GM23338 (cell line): ENCODE measurements at regions not wholly inside any gene's neighbourhood (a gene's known extent, or its start where the extent isn't known, plus 50 kb on each side); places are given as distances from the start of the nearest gene placed in this dataset.

Experiments used
- ATAC-seq: fragments of 200-7000 bp; cut with Tn5 transposase; 3 replicates; pipeline ENCODE4 v1.9.1; 2020
- DNase-seq: peaks from one replicate; pipeline ENCODE4 v3.0.0-alpha.2; 2015; ENCODE audit warnings: low spot score
- H2AFZ ChIP-seq: fragments of 200-600 bp; sonication (generic); 2 replicates; pipeline ENCODE4 v1.8.0; 2016; ENCODE audit warnings: antibody characterized with exemption, mild to moderate bottlenecking, moderate library complexity
- H3F3A ChIP-seq: fragments of 200-600 bp; sonication (generic); replicated peaks from 2 replicates; pipeline ENCODE4 v1.8.0; 2017; ENCODE audit warnings: antibody characterized with exemption, mixed run types, low read depth
- H3K27ac ChIP-seq: fragments of 200-600 bp; sonication (generic); 2 replicates; pipeline ENCODE4 v1.6.1; 2016; ENCODE audit warnings: low read depth
- H3K27me3 ChIP-seq: fragments of 200-600 bp; sonication (generic); 2 replicates; pipeline ENCODE4 v1.8.0; 2016; ENCODE audit warnings: mild to moderate bottlenecking, mixed run types, moderate library complexity; ENCODE audit not compliant: insufficient read depth
- H3K36me3 ChIP-seq: fragments of 200-600 bp; sonication (generic); 2 replicates; pipeline ENCODE4 v1.8.0; 2016; ENCODE audit warnings: mild to moderate bottlenecking; ENCODE audit not compliant: insufficient read depth
- H3K4me1 ChIP-seq: fragments of 200-600 bp; sonication (generic); 2 replicates; pipeline ENCODE4 v1.8.0; 2016; ENCODE audit warnings: mild to moderate bottlenecking, moderate library complexity; ENCODE audit not compliant: insufficient read depth
- H3K4me2 ChIP-seq: fragments of 200-600 bp; sonication (generic); 2 replicates; pipeline ENCODE4 v1.7.1; 2017; ENCODE audit warnings: mixed run types
- H3K4me3 ChIP-seq: fragments of 200-600 bp; sonication (generic); 2 replicates; pipeline ENCODE4 v1.6.1; 2016; ENCODE audit warnings: mixed run types
- H3K79me2 ChIP-seq: fragments of 200-600 bp; sonication (generic); replicated peaks from 2 replicates; pipeline ENCODE4 v1.8.0; 2017; ENCODE audit warnings: mild to moderate bottlenecking; ENCODE audit not compliant: insufficient read depth
- H3K9me2 ChIP-seq: fragments of 200-600 bp; sonication (generic); 2 replicates; pipeline ENCODE4 v1.8.0; 2017; ENCODE audit not compliant: insufficient read depth
- H4K20me1 ChIP-seq: fragments of 200-600 bp; sonication (generic); replicated peaks from 2 replicates; pipeline ENCODE4 v1.8.0; 2017; ENCODE audit warnings: mild to moderate bottlenecking; ENCODE audit not compliant: insufficient read depth
- H3K27ac Mint-ChIP-seq: 2 replicates; pipeline ENCODE4 v1.8.0; 2020; ENCODE audit warnings: inconsistent platforms, mild to moderate bottlenecking, moderate library complexity, mixed read lengths
- H3K27me3 Mint-ChIP-seq: 3 replicates; pipeline ENCODE4 v1.8.0; 2022; ENCODE audit warnings: low read depth, mild to moderate bottlenecking, moderate library complexity, mixed read lengths, inconsistent platforms; ENCODE audit not compliant: insufficient read depth, poor library complexity
- H3K36me3 Mint-ChIP-seq: 3 replicates; pipeline ENCODE4 v1.8.0; 2021; ENCODE audit warnings: low read depth, mild to moderate bottlenecking, inconsistent platforms, moderate library complexity, mixed read lengths
- H3K4me1 Mint-ChIP-seq: 3 replicates; pipeline ENCODE4 v1.8.0; 2020; ENCODE audit warnings: mild to moderate bottlenecking, inconsistent platforms, mixed read lengths
- H3K4me3 Mint-ChIP-seq: 3 replicates; pipeline ENCODE4 v1.8.0; 2021; ENCODE audit warnings: moderate library complexity, mild to moderate bottlenecking, inconsistent platforms, mixed read lengths
- H3K9me3 Mint-ChIP-seq: 3 replicates; pipeline ENCODE4 v1.8.0; 2020; ENCODE audit warnings: moderate library complexity, mild to moderate bottlenecking, inconsistent platforms, mixed read lengths
- CREB1 ChIP-seq: fragments of 250-450 bp; sonication (Bioruptor Pico); IDR thresholded peaks from 2 replicates; pipeline ENCODE4 v1.5.0; 2020; ENCODE audit warnings: low read depth, mild to moderate bottlenecking, moderate library complexity
- CTCF ChIP-seq, 2 experiments: fragments of 200-600 bp in 1 of 2; sonication (generic) in 1 of 2; conservative IDR thresholded peaks; 2 replicates each; pipeline versions ENCODE4 v1.5.1 to v1.6.1; 2016 to 2017; ENCODE audit warnings: antibody characterized with exemption in 2 of 2, low read depth in 2 of 2, mild to moderate bottlenecking in 2 of 2, moderate library complexity in 1 of 2
- ETS1 ChIP-seq: IDR thresholded peaks from 2 replicates; pipeline ENCODE4 v1.6.1; 2016; ENCODE audit warnings: antibody characterized with exemption
- EZH2 ChIP-seq: fragments of 200-600 bp; sonication (generic); IDR thresholded peaks from one replicate; pipeline ENCODE4 v1.8.0; 2017; ENCODE audit warnings: antibody characterized with exemption, mild to moderate bottlenecking, low read depth; ENCODE audit not compliant: unreplicated experiment
- EZH2phosphoT487 ChIP-seq: fragments of 200-600 bp; sonication (generic); IDR thresholded peaks from one replicate; pipeline ENCODE4 v1.8.1; 2018; ENCODE audit warnings: antibody characterized with exemption; ENCODE audit not compliant: unreplicated experiment
- JUNB ChIP-seq: IDR thresholded peaks from one replicate; pipeline ENCODE4 v1.6.1; 2016; ENCODE audit warnings: antibody characterized with exemption; ENCODE audit not compliant: unreplicated experiment
- NANOG ChIP-seq: IDR thresholded peaks from 2 replicates; pipeline ENCODE4 v1.6.1; 2016; ENCODE audit warnings: antibody characterized with exemption, borderline replicate concordance
- POLR2AphosphoS5 ChIP-seq: IDR thresholded peaks from 2 replicates; pipeline ENCODE4 v1.6.1; 2016; ENCODE audit warnings: antibody characterized with exemption, low read depth
- REST ChIP-seq: IDR thresholded peaks from one replicate; pipeline ENCODE4 v1.6.1; 2018; ENCODE audit warnings: antibody characterized with exemption; ENCODE audit not compliant: unreplicated experiment
- STAT1 ChIP-seq: IDR thresholded peaks from one replicate; pipeline ENCODE4 v1.6.1; 2016; ENCODE audit warnings: antibody characterized with exemption; ENCODE audit not compliant: unreplicated experiment
- ZNF114 ChIP-seq: fragments of 250-450 bp; sonication (Bioruptor Pico); IDR thresholded peaks from 2 replicates; pipeline ENCODE4 v1.5.0; 2020; ENCODE audit warnings: mild to moderate bottlenecking, moderate library complexity
- ZNF331 ChIP-seq: fragments of 250-450 bp; sonication (Bioruptor Pico); IDR thresholded peaks from 2 replicates; pipeline ENCODE4 v1.5.0; 2020; ENCODE audit warnings: low read depth, mild to moderate bottlenecking, moderate library complexity
- ZNF462 ChIP-seq: fragments of 250-450 bp; sonication (Bioruptor Pico); IDR thresholded peaks from 2 replicates; pipeline ENCODE4 v1.5.0; 2020; ENCODE audit warnings: mild to moderate bottlenecking, moderate library complexity

GRCh38 chr3:83890763-83891135 lies 1068.0 kb upstream of the CADM2 start:
- no peak for ATAC-seq

More at GRCh38 chr3:83890763-83891135, 1068.0 kb upstream of the CADM2 start:
- H3K4me1 Mint-ChIP-seq: no peaks in the 10 kb centered on the region
- H3K9me3 Mint-ChIP-seq: no peaks in the 10 kb centered on the region
- no peaks in the 10 kb centered on the region for H3K36me3 Mint-ChIP-seq
- no peaks in the 10 kb centered on the region; the same call in 1 of the 2 replicates for H3K9me2 ChIP-seq
- no peaks in the 10 kb centered on the region for H4K20me1 ChIP-seq
- no peak overlapping the region for H3K27ac ChIP-seq
- no peak overlapping the region for H3K4me3 ChIP-seq
- H2AFZ ChIP-seq: no peak overlapping the region
- no peaks in the 10 kb centered on the region for H3K79me2 ChIP-seq
- H3K36me3 ChIP-seq: no peaks in the 10 kb centered on the region
- H3K27me3 ChIP-seq: no peaks in the 10 kb centered on the region
- H3K27me3 Mint-ChIP-seq: no peaks in the 10 kb centered on the region
- no peaks in the 10 kb centered on the region for H3K4me1 ChIP-seq
- no peak for DNase-seq
- H3K4me3 Mint-ChIP-seq: no peak overlapping the region
- no peak for TF ChIP-seq JUNB
- no peak for TF ChIP-seq POLR2AphosphoS5
- TF ChIP-seq REST: no peak
- TF ChIP-seq CTCF (conservative IDR thresholded peaks at IDR 0.05; ENCODE audit: low read depth in 2 of 2): no peak
- no peak for TF ChIP-seq CREB1
- TF ChIP-seq ZNF331 (CRISPR knock-in tag): no peak
- TF ChIP-seq EZH2phosphoT487: no peak
- no peak for TF ChIP-seq STAT1
- TF ChIP-seq EZH2: no peak
- no peak for TF ChIP-seq ETS1
- no peak for TF ChIP-seq ZNF462
- TF ChIP-seq NANOG: no peak
- TF ChIP-seq ZNF114 (CRISPR knock-in tag): no peak
- H3K27ac Mint-ChIP-seq: no peak overlapping the region
- H3F3A ChIP-seq: no peaks in the 10 kb centered on the region
- H3K4me2 ChIP-seq: no peak overlapping the region
